ENCODE measurements at regions not wholly inside any gene's neighbourhood (a gene's known extent, or its start where the extent isn't known, plus 50 kb on each side); places are given as distances from the start of the nearest gene placed in this dataset.

- POLR2A ChIA-PET (ENCODE audit: unreplicated experiment) = no interaction called here
- Histone ChIP-seq H3K4me3 (ENCODE audit: insufficient read depth, low read depth, low read length) (no peak overlapping the region), H3K36me3 (ENCODE audit: control insufficient read depth, insufficient read depth, low read length) (no peaks in the 10 kb centered on the region), H3K4me2 (ENCODE audit: low read depth, low read length) (no peak overlapping the region), H2AFZ (replicated peaks; ENCODE audit: low read length, poor library complexity) (no peak overlapping the region), H2BK20ac (ENCODE audit: low read depth, low read length) (no peak overlapping the region), H2BK15ac (ENCODE audit: low read depth, low read length) (no peak overlapping the region), H2BK120ac (ENCODE audit: low read depth, low read length) (no peak overlapping the region), H3K27me3 (ENCODE audit: control insufficient read depth, insufficient read depth, low read length) (no peaks in the 10 kb centered on the region), H3K9me3 (ENCODE audit: control insufficient read depth, insufficient read depth, low read length) (peaks cover 23% of the 10 kb centered on the region), H4K91ac (ENCODE audit: insufficient read depth, low read depth, low read length) (no peak overlapping the region), H3K14ac (replicated peaks; ENCODE audit: low read depth, low read length) (no peak overlapping the region), H3K9me1 (ENCODE audit: insufficient read depth, low read length) (no peaks in the 10 kb centered on the region), H4K5ac (ENCODE audit: low read depth, low read length) (no peak overlapping the region), H3K4ac (ENCODE audit: low read depth, low read length) (no peak overlapping the region), H3K79me1 (ENCODE audit: low read depth in 1 of 2, low read length in 2 of 2) (no peaks in the 10 kb centered on the region), H2AK5ac (ENCODE audit: low read depth, low read length) (no peak overlapping the region), H3K23ac (ENCODE audit: low read depth, low read length) (no peak overlapping the region), H3K56ac (ENCODE audit: extremely low read depth, insufficient read depth, low read length) (no peak overlapping the region), H3K4me1 (ENCODE audit: control insufficient read depth, insufficient read depth, low read length) (no peaks in the 10 kb centered on the region), H3K27ac (ENCODE audit: insufficient read depth, low read length) (no peak overlapping the region), H2AK9ac (replicated peaks; ENCODE audit: low read depth, low read length, poor library complexity) (no peak overlapping the region), H4K20me1 (ENCODE audit: insufficient read depth, low read length) (no peaks in the 10 kb centered on the region), H3K18ac (ENCODE audit: low read depth, low read length) (no peak overlapping the region), H3K9ac (ENCODE audit: low read depth, low read length) (no peak overlapping the region), H2BK5ac (ENCODE audit: low read depth, low read length, poor library complexity, severe bottlenecking) (no peak overlapping the region), H4K8ac (ENCODE audit: low read depth in 2 of 2, low read length in 2 of 2) (no peak overlapping the region)
- dilution Hi-C loops (cut with HindIII; ENCODE audit: low sequenced_read_pairs, unreplicated experiment) = no loop called here
- in situ Hi-C loops (cut with MboI; ENCODE audit: low sequenced_read_pairs) = no loop called here
- no peak for DNase-seq
- TF ChIP-seq POLR2A (IDR thresholded peaks at IDR 0.05; ENCODE audit: low read depth, low read length) = no peak
- no peak for TF ChIP-seq NFE2L2 (IDR thresholded peaks at IDR 0.05; ENCODE audit: low read depth, low read length)
- no CpG with 5 or more reads among the region's 5 CpGs for WGBS, 2 experiments (ENCODE audit: extremely low coverage in 2 of 2, insufficient read length in 1 of 2)
- no TSS peak for BruUV-seq (replicated peaks)
- CTCF ChIA-PET = no interaction called here
- no peak for ATAC-seq (ENCODE audit: low read depth)
- intact Hi-C loops (cut with micrococcal nuclease) = no loop called here
These were observed 681.1 kb upstream of the AUTS2 start for GRCh38 chr7:68917041-68917651.

Measured in IMR-90 (cell line).